GM12872 (cell line): ENCODE measurements at regions not wholly inside any gene's neighbourhood (a gene's known extent, or its start where the extent isn't known, plus 50 kb on each side); places are given as distances from the start of the nearest gene placed in this dataset.

Source experiments
- TF ChIP-seq, protein P1 (sequence below): IDR thresholded peaks from 3 replicates; pipeline ENCODE4 v1.5.1; 2011; ENCODE audit warnings: low read depth, mild to moderate bottlenecking, low read length, moderate library complexity; ENCODE audit not compliant: insufficient read depth

DNA sequence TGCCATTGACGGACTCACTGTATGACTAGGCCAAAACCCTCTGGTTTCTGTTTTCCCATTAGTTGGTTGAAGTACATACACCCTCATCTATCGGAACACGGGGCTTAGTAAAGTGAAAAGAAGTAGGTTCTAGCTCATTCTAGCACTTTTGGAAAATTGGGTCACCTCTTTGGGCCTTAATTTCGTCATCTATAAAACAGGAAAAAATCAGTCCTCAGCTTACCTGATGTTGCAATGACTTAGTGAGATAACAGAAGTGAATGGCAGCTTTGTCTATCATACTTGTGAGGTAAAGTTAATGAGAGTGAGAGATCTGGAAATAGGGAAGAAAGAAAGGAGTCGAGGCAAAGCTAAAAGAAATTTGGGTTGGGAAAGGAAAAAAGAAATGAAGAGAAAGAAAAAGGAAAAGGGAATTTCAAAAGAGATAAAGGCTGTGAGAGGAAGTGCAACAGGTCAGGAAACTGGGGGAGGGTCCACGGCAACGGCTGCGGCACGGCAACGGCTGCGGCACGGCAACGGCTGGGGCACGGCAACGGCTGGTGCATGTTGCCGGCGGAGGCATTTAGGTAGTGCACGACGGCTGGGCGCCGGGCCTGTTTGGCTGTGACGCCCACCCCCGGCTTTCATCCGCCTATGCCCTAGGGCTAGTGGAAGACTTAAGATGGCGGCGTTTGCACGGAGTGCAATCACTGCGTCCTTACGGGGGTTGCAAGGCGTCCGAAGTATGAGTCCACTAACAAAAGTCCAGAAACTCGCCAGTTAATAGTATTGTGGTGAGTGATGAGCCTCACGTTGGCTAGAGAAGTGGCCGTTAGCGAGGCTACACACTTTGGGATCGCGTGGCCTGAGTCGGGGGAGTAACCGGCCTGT lies 91.4 kb upstream of the XIST start:
- TF ChIP-seq, protein P1, sequence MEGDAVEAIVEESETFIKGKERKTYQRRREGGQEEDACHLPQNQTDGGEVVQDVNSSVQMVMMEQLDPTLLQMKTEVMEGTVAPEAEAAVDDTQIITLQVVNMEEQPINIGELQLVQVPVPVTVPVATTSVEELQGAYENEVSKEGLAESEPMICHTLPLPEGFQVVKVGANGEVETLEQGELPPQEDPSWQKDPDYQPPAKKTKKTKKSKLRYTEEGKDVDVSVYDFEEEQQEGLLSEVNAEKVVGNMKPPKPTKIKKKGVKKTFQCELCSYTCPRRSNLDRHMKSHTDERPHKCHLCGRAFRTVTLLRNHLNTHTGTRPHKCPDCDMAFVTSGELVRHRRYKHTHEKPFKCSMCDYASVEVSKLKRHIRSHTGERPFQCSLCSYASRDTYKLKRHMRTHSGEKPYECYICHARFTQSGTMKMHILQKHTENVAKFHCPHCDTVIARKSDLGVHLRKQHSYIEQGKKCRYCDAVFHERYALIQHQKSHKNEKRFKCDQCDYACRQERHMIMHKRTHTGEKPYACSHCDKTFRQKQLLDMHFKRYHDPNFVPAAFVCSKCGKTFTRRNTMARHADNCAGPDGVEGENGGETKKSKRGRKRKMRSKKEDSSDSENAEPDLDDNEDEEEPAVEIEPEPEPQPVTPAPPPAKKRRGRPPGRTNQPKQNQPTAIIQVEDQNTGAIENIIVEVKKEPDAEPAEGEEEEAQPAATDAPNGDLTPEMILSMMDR = no peak

- TF ChIP-seq, protein P1 = no peak
Observed at GRCh38 chrX:73940893-73941470, 88.5 kb upstream of the XIST start.

GRCh38 chrX:73932522-73932921 lies 80.0 kb upstream of the XIST start:
- TF ChIP-seq, protein P1 = no peak

- TF ChIP-seq, protein P1 = no peak
Observed at GRCh38 chrX:73930300-73930699, 77.8 kb upstream of the XIST start.

DNA sequence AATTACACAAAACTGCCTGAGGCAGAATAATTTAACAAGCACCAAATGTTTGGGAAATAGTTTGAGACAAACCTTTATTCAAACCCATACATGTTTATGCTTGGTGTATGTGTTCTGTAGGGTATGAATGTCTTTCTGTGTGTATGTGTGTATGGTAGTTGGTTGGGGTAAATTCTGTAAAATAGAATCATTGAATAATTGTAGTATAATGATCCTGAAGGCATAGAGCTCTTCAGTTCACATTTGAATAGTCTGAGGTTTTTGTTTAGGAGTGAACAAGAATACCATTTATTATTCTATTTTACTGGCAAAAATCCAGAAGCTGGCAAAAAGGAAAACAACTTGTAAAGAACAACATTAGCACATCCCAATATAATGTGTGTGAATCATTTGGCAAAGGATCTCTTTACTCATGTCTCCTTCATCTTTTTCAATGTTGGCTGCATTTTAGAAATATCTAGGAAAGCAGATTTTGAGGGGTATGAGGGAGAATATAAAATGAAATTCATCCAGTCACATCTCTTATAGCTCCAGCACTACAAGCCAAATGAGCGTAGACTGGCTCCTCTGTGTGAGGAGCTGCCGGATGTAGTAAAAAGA lies 70.4 kb upstream of the XIST start:
- TF ChIP-seq, protein P1 = no peak

- TF ChIP-seq, protein P1 = no peak
Observed at GRCh38 chrX:73916931-73917667, 64.6 kb upstream of the XIST start.

DNA sequence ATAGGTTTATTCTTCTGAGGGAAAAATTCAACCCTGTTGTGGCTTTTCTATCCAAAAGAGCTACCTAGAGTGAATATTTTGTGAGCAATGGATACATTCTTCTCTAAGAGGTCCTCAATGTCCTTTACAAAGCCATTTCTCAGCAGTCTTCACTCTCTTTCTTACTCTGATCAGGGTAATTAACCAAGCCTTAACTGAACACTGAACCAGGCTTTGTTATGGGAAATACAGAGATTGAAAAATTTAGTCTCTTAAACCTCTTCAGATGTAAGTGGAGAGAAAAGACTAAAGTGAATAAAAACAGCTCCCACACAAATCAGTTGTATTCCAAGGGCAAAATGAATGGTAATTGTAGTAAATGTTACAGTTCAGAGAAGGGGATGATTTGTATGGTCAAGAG lies 64.0 kb upstream of the XIST start:
- TF ChIP-seq, protein P1 = no peak
